Breast epithelium (tissue), 4 donors: ENCODE measurements at regions not wholly inside any gene's neighbourhood (a gene's known extent, or its start where the extent isn't known, plus 50 kb on each side); places are given as distances from the start of the nearest gene placed in this dataset.

Experiments used
- DNase-seq, 2 donors: peaks; one replicate each; pipeline ENCODE4 v3.0.0-alpha.2; 2019; ENCODE audit warnings: low spot score in 2 of 2
- H3K27ac ChIP-seq, 2 donors: fragments of 200-600 bp; sonication (generic) in 1 of 2; one replicate each; pipeline ENCODE4 v1.5.1; 2016 to 2019; ENCODE audit warnings: mild to moderate bottlenecking in 1 of 2
- H3K27me3 ChIP-seq, 2 donors: fragments of 200-600 bp; sonication (generic) in 1 of 2; one replicate each; pipeline versions ENCODE4 v1.5.1 to v1.6.0; 2017 to 2019; ENCODE audit warnings: control low read depth in 1 of 2, mild to moderate bottlenecking in 1 of 2
- H3K36me3 ChIP-seq: fragments of 200-600 bp; one replicate; pipeline ENCODE4 v1.5.1; 2019
- H3K4me1 ChIP-seq, 2 donors: fragments of 200-600 bp; sonication (generic); one replicate each; pipeline ENCODE4 v1.5.1; 2016 to 2019; ENCODE audit warnings: control low read depth in 1 of 2
- H3K4me3 ChIP-seq, 3 donors: fragments of 200-600 bp; sonication (generic); 1 replicate in 2 of 3; 2 replicates in 1 of 3; pipeline ENCODE4 v1.5.1; 2016 to 2019; ENCODE audit warnings: mild to moderate bottlenecking in 3 of 3, moderate library complexity in 2 of 3
- H3K9me3 ChIP-seq, 2 donors: fragments of 200-600 bp; sonication (generic) in 1 of 2; one replicate each; pipeline ENCODE4 v1.5.1; 2016 to 2019; ENCODE audit warnings: control low read depth in 1 of 2
- POLR2A ChIP-seq: fragments of 450-650 bp; IDR thresholded peaks from one replicate; pipeline ENCODE4 v1.6.1; 2016; ENCODE audit warnings: antibody characterized with exemption, mild to moderate bottlenecking, moderate library complexity
- POLR2AphosphoS5 ChIP-seq, 3 donors: sonication (generic); formaldehyde crosslinking; IDR thresholded peaks; one replicate each; pipeline ENCODE4 v1.6.1; 2017; ENCODE audit warnings: antibody characterized with exemption in 3 of 3
- intact Hi-C: fragments of 100-400 bp; cut with DNase I; formaldehyde crosslinking; loops from one replicate; pipeline ENCODE4 v1.15.1; 2023; ENCODE audit warnings: low total_unique reads
- TF ChIP-seq, protein P1 (sequence below), 3 donors: fragments of 450-650 bp; IDR thresholded peaks; one replicate each; pipeline ENCODE4 v1.5.1; 2016 to 2017; ENCODE audit warnings: antibody characterized with exemption in 3 of 3, mild to moderate bottlenecking in 3 of 3, moderate library complexity in 3 of 3

- no peaks in the 10 kb centered on the region for H3K4me1 ChIP-seq
- no peak for TF ChIP-seq POLR2A
- TF ChIP-seq, protein P1, sequence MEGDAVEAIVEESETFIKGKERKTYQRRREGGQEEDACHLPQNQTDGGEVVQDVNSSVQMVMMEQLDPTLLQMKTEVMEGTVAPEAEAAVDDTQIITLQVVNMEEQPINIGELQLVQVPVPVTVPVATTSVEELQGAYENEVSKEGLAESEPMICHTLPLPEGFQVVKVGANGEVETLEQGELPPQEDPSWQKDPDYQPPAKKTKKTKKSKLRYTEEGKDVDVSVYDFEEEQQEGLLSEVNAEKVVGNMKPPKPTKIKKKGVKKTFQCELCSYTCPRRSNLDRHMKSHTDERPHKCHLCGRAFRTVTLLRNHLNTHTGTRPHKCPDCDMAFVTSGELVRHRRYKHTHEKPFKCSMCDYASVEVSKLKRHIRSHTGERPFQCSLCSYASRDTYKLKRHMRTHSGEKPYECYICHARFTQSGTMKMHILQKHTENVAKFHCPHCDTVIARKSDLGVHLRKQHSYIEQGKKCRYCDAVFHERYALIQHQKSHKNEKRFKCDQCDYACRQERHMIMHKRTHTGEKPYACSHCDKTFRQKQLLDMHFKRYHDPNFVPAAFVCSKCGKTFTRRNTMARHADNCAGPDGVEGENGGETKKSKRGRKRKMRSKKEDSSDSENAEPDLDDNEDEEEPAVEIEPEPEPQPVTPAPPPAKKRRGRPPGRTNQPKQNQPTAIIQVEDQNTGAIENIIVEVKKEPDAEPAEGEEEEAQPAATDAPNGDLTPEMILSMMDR (IDR thresholded peaks at IDR 0.05) = no peak
- TF ChIP-seq POLR2AphosphoS5 (IDR thresholded peaks at IDR 0.05) = no peak
- DNase-seq = no peak
- intact Hi-C loops = no loop called here
- no peaks in the 10 kb centered on the region for H3K9me3 ChIP-seq
- H3K36me3 ChIP-seq = no peaks in the 10 kb centered on the region
- no peak overlapping the region for H3K4me3 ChIP-seq
- no peaks in the 10 kb centered on the region for H3K27me3 ChIP-seq
- no peak overlapping the region for H3K27ac ChIP-seq
These were observed 1035.9 kb downstream of the TUSC7 start for GRCh38 chr3:117745516-117745915.

DNA sequence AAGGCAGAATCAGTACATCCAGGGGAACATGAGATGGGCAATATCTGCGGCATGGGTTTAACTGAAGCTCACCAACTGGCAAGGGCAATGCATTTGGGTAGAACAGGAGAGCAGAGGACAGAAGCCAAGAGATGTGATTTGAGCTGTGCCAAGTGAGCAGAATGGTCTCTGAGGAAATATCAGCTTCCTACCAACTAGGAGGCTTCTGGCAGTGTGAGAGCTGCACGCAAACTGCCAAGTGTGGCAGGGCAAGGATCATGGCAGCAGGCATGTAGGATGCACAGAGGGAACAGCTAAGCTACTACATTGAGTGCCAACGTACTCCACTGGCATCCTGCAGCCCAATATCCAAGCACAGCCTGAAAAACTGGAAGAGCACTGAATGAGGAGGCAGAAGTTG lies 1036.5 kb downstream of the TUSC7 start:
- no peak for DNase-seq
- H3K4me1 ChIP-seq = no peaks in the 10 kb centered on the region
- intact Hi-C loops = no loop called here
- TF ChIP-seq POLR2AphosphoS5 (IDR thresholded peaks at IDR 0.05) (no peak), POLR2A (no peak)
- TF ChIP-seq, protein P1 (IDR thresholded peaks at IDR 0.05) = no peak
- H3K36me3 ChIP-seq = no peaks in the 10 kb centered on the region
- no peak overlapping the region for H3K4me3 ChIP-seq
- H3K27ac ChIP-seq = no peak overlapping the region
- H3K27me3 ChIP-seq = no peaks in the 10 kb centered on the region
- H3K9me3 ChIP-seq = no peaks in the 10 kb centered on the region

GRCh38 chr3:117748131-117748530 lies 1038.6 kb downstream of the TUSC7 start:
- TF ChIP-seq, protein P1 (IDR thresholded peaks at IDR 0.05) = no peak
- TF ChIP-seq POLR2AphosphoS5 (IDR thresholded peaks at IDR 0.05) (no peak), POLR2A (no peak)
- no peak overlapping the region for H3K4me3 ChIP-seq

GRCh38 chr3:117750674-117751269 lies 1041.2 kb downstream of the TUSC7 start:
- Histone ChIP-seq H3K27ac (no peak overlapping the region), H3K4me1 (no peaks in the 10 kb centered on the region), H3K36me3 (no peaks in the 10 kb centered on the region), H3K9me3 (no peaks in the 10 kb centered on the region), H3K27me3 (no peaks in the 10 kb centered on the region), H3K4me3 (no peak overlapping the region)
- intact Hi-C loops = loop anchor here (1.0 kb wide), 1 partner anchor 8 kb away; no protein-coding TSS in a partner anchor
- no peak for DNase-seq
- TF ChIP-seq POLR2A (no peak), POLR2AphosphoS5 (IDR thresholded peaks at IDR 0.05) (no peak)
- TF ChIP-seq, protein P1 (IDR thresholded peaks at IDR 0.05) = no peak

More at GRCh38 chr3:117748131-117748530, 1038.6 kb downstream of the TUSC7 start:
- DNase-seq = no peak
- intact Hi-C loops = no loop called here
- Histone ChIP-seq H3K9me3 (no peaks in the 10 kb centered on the region), H3K27me3 (no peaks in the 10 kb centered on the region), H3K27ac (no peak overlapping the region), H3K4me1 (no peaks in the 10 kb centered on the region), H3K36me3 (no peaks in the 10 kb centered on the region)

DNA sequence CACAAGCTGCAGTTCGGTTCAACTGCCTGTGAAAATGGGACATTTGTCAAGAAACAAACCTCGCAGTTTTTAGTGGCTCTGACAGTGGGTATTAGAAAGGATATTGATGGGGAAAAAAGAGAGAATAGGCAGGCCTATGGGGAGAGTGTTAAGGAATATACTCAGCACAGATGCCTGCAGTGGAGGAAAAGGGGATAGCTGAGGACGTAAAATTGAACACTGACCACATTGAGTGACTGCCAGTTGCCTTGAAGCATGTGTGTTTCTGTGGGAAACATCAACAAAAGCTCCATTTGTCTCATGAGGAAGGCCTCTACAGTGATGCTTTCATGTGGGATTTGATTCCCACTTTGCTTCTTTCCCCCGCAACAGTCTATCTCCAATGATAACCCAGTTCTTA lies 1042.1 kb downstream of the TUSC7 start:
- Histone ChIP-seq H3K27me3 (no peaks in the 10 kb centered on the region), H3K4me3 (no peak overlapping the region), H3K9me3 (no peaks in the 10 kb centered on the region), H3K4me1 (no peaks in the 10 kb centered on the region), H3K36me3 (no peaks in the 10 kb centered on the region), H3K27ac (no peak overlapping the region)
- intact Hi-C loops = no loop called here
- TF ChIP-seq, protein P1 (IDR thresholded peaks at IDR 0.05) = no peak
- TF ChIP-seq POLR2AphosphoS5 (IDR thresholded peaks at IDR 0.05) (no peak), POLR2A (no peak)
- DNase-seq = no peak
